HEK293 (cell line): ENCODE measurements at regions not wholly inside any gene's neighbourhood (a gene's known extent, or its start where the extent isn't known, plus 50 kb on each side); places are given as distances from the start of the nearest gene placed in this dataset.

Experiments used
- CTCF ChIA-PET: fragments of 350-600 bp; formaldehyde crosslinking; extraction: SDS; loops from one replicate; lab custom pipeline; 2021; ENCODE audit warnings: antibody characterized with exemption; lab: Yijun Ruan, JAX
- POLR2A ChIA-PET: fragments of 300-600 bp; formaldehyde crosslinking; extraction: SDS; loops from one replicate; lab custom pipeline; 2020; ENCODE audit warnings: antibody characterized with exemption, inconsistent platforms; lab: Yijun Ruan, JAX
- H3K27ac ChIP-seq: fragments of 200-500 bp; sonication (Bioruptor generic); 2 replicates; pipeline ENCODE4 v1.5.1; 2014; ENCODE audit warnings: low read depth, low read length, control low read depth, inconsistent platforms; ENCODE audit errors: extremely low read depth
- H3K36me3 ChIP-seq, 2 experiments: fragments of 200-500 bp in 1 of 2; sonication (Bioruptor generic) in 1 of 2; 1 replicate in 1 of 2; 2 replicates in 1 of 2; pipeline ENCODE4 v1.5.1; 2014 to 2017; ENCODE audit warnings: inconsistent platforms in 2 of 2, low read length in 2 of 2; ENCODE audit not compliant: control insufficient read depth in 2 of 2, insufficient read depth in 1 of 2
- H3K4me1 ChIP-seq: fragments of 200-500 bp; sonication (Bioruptor generic); 2 replicates; pipeline ENCODE4 v1.5.1; 2014; ENCODE audit warnings: mild to moderate bottlenecking, low read length, inconsistent platforms; ENCODE audit not compliant: control insufficient read depth, insufficient read depth
- H3K4me3 ChIP-seq: 2 replicates; pipeline ENCODE4 v1.5.1; 2011; ENCODE audit warnings: low read depth, mild to moderate bottlenecking, control low read depth, low read length, moderate library complexity
- H3K9me3 ChIP-seq: fragments of 200-500 bp; sonication (Bioruptor generic); 2 replicates; pipeline ENCODE4 v1.5.1; 2014; ENCODE audit warnings: low read depth, low read length, inconsistent platforms; ENCODE audit not compliant: control insufficient read depth, insufficient read depth
- GLI4 ChIP-seq: fragments of 450-650 bp; formaldehyde crosslinking; IDR thresholded peaks from 2 replicates; pipeline ENCODE4 v1.5.1; 2016; ENCODE audit warnings: missing biosample characterization, missing genetic modification characterization
- GLIS1 ChIP-seq: fragments of 450-650 bp; formaldehyde crosslinking; IDR thresholded peaks from 2 replicates; pipeline ENCODE4 v1.5.1; 2016; ENCODE audit warnings: missing biosample characterization, missing genetic modification characterization
- MZF1 ChIP-seq: fragments of 450-650 bp; formaldehyde crosslinking; IDR thresholded peaks from 2 replicates; pipeline ENCODE4 v1.5.1; 2017; ENCODE audit warnings: missing biosample characterization, missing genetic modification characterization, borderline replicate concordance
- ZFP3 ChIP-seq: fragments of 450-650 bp; formaldehyde crosslinking; IDR thresholded peaks from 2 replicates; pipeline ENCODE4 v1.5.1; 2016; ENCODE audit warnings: low read depth, missing biosample characterization, missing genetic modification characterization
- ZFP69B ChIP-seq: fragments of 450-650 bp; formaldehyde crosslinking; IDR thresholded peaks from 2 replicates; pipeline ENCODE4 v1.5.1; 2016; ENCODE audit warnings: missing biosample characterization, missing genetic modification characterization
- ZNF133 ChIP-seq: fragments of 450-650 bp; formaldehyde crosslinking; IDR thresholded peaks from 2 replicates; pipeline ENCODE4 v1.5.1; 2016; ENCODE audit warnings: missing biosample characterization, missing genetic modification characterization
- ZNF202 ChIP-seq: fragments of 450-650 bp; formaldehyde crosslinking; IDR thresholded peaks from 2 replicates; pipeline ENCODE4 v1.5.1; 2016; ENCODE audit warnings: missing biosample characterization, missing genetic modification characterization, borderline replicate concordance
- ZNF266 ChIP-seq: fragments of 450-650 bp; formaldehyde crosslinking; IDR thresholded peaks from 2 replicates; pipeline ENCODE4 v1.5.1; 2016; ENCODE audit warnings: missing biosample characterization, missing genetic modification characterization, low read depth
- ZNF366 ChIP-seq: fragments of 450-650 bp; formaldehyde crosslinking; conservative IDR thresholded peaks from 2 replicates; pipeline ENCODE4 v1.5.1; 2016; ENCODE audit warnings: missing biosample characterization, missing genetic modification characterization
- ZNF404 ChIP-seq: fragments of 450-650 bp; formaldehyde crosslinking; IDR thresholded peaks from 2 replicates; pipeline ENCODE4 v1.5.1; 2017; ENCODE audit warnings: missing biosample characterization, missing genetic modification characterization
- ZNF596 ChIP-seq: fragments of 450-650 bp; IDR thresholded peaks from 2 replicates; pipeline ENCODE4 v1.5.0; 2018; ENCODE audit warnings: missing biosample characterization, mild to moderate bottlenecking, missing genetic modification characterization, moderate library complexity
- ZNF664 ChIP-seq: fragments of 450-650 bp; formaldehyde crosslinking; IDR thresholded peaks from 2 replicates; pipeline ENCODE4 v1.5.1; 2016; ENCODE audit warnings: missing biosample characterization, missing genetic modification characterization
- ZNF747 ChIP-seq: fragments of 450-650 bp; formaldehyde crosslinking; IDR thresholded peaks from 2 replicates; pipeline ENCODE4 v1.5.1; 2016; ENCODE audit warnings: missing biosample characterization, missing genetic modification characterization
- ZXDB ChIP-seq: fragments of 450-650 bp; formaldehyde crosslinking; IDR thresholded peaks from 2 replicates; pipeline ENCODE4 v1.5.1; 2016; ENCODE audit warnings: missing biosample characterization, missing genetic modification characterization
- TF ChIP-seq, protein P1 (sequence below): fragments of 450-650 bp; formaldehyde crosslinking; IDR thresholded peaks from 2 replicates; pipeline ENCODE4 v1.5.1; 2016; ENCODE audit warnings: missing biosample characterization, missing genetic modification characterization
- TF ChIP-seq, protein P2 (sequence below): fragments of 450-650 bp; formaldehyde crosslinking; IDR thresholded peaks from 2 replicates; pipeline ENCODE4 v1.5.1; 2017; ENCODE audit warnings: missing biosample characterization, missing genetic modification characterization
- TF ChIP-seq, protein P3 (sequence below): fragments of 450-650 bp; formaldehyde crosslinking; IDR thresholded peaks from 2 replicates; pipeline ENCODE4 v1.5.1; 2016; ENCODE audit warnings: missing biosample characterization, missing genetic modification characterization
- TF ChIP-seq, protein P4 (sequence below): fragments of 450-650 bp; formaldehyde crosslinking; IDR thresholded peaks from 2 replicates; pipeline ENCODE4 v1.5.1; 2016; ENCODE audit warnings: missing biosample characterization, missing genetic modification characterization
- TF ChIP-seq, protein P5 (sequence below): fragments of 450-650 bp; formaldehyde crosslinking; IDR thresholded peaks from 2 replicates; pipeline ENCODE4 v1.5.1; 2016; ENCODE audit warnings: missing biosample characterization, missing genetic modification characterization, borderline replicate concordance
- TF ChIP-seq, protein P6 (sequence below): fragments of 450-650 bp; formaldehyde crosslinking; IDR thresholded peaks from 2 replicates; pipeline ENCODE4 v1.5.1; 2016; ENCODE audit warnings: missing biosample characterization, missing genetic modification characterization

DNA sequence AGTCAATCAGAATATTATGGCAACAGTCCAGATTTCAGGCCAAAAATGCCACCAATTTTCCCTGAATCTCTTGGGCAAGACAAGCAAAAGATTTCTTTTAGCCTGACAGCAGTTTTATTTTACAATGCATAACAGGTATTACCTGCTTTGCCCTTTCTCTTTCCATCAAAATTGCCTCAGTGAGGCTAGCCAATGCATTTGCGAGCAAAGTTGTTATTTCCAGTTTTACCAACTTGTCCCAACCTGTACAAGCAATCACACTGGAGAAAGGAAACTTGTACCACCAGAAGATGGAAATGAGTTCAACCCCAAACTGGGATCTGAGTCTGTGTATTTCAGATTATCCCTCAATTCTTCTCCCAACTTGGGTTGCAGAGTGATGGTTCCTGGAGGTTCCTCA is 279.9 kb upstream of the CDYL start (continued):
- TF ChIP-seq, protein P1, sequence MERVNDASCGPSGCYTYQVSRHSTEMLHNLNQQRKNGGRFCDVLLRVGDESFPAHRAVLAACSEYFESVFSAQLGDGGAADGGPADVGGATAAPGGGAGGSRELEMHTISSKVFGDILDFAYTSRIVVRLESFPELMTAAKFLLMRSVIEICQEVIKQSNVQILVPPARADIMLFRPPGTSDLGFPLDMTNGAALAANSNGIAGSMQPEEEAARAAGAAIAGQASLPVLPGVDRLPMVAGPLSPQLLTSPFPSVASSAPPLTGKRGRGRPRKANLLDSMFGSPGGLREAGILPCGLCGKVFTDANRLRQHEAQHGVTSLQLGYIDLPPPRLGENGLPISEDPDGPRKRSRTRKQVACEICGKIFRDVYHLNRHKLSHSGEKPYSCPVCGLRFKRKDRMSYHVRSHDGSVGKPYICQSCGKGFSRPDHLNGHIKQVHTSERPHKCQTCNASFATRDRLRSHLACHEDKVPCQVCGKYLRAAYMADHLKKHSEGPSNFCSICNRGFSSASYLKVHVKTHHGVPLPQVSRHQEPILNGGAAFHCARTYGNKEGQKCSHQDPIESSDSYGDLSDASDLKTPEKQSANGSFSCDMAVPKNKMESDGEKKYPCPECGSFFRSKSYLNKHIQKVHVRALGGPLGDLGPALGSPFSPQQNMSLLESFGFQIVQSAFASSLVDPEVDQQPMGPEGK (tag by site-specific recombination) = no peak
- TF ChIP-seq ZNF664 (tag by site-specific recombination) = no peak
- TF ChIP-seq, all 188 proteins: peak for 0

DNA sequence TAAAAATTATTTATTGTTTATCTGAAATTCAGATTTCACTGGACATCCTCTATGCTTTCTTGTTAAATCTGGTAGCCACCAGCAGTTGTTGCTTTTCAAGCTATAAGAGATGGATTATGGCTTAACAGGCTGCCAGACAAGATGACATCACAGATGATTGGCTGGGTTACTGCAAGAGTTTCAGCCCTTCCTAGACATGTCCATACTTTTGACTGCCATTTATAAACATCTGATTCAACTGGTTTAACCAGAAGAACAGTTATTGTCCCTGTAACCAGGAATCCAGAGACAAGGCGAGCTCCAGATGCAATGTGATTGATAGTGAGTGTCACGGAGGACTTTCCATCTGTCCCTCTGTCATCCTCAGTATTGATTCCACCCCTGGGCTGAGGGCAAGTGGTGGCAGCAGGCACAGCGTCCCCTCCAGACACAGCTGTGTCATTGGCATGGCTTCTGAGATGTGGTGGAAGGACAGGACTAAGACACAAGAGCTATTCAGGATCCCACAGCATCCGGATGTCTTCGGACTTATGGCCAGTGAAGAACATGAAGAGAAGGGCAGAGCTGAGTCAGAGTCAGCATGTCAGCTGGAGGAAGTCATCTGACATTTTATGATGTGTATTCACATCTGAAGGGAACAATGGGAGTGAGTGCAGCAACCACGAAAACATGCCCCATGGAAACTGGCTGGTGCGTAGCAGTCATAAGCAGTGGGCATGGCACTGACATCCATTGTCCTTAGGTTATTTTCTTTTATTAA is 284.5 kb upstream of the CDYL start:
- Histone ChIP-seq H3K4me1 (no peaks in the 10 kb centered on the region), H3K4me3 (no peak overlapping the region), H3K36me3 (no peaks in the 10 kb centered on the region), H3K27ac (no peak overlapping the region), H3K9me3 (no peaks in the 10 kb centered on the region)
- ChIA-PET CTCF (interaction anchor here (0.6 kb wide), 1 partner anchor 299 kb away, joined by 4 read pairs; no protein-coding TSS in a partner anchor), POLR2A (no interaction called here)
- TF ChIP-seq ZNF747 (tag by site-specific recombination) (no peak), ZXDB (tag by site-specific recombination) (no peak), GLI4 (tag by site-specific recombination) (no peak), ZNF366 (tag by site-specific recombination) (no peak), ZFP3 (no peak), MZF1 (no peak), ZNF133 (no peak)
- TF ChIP-seq, protein P2, sequence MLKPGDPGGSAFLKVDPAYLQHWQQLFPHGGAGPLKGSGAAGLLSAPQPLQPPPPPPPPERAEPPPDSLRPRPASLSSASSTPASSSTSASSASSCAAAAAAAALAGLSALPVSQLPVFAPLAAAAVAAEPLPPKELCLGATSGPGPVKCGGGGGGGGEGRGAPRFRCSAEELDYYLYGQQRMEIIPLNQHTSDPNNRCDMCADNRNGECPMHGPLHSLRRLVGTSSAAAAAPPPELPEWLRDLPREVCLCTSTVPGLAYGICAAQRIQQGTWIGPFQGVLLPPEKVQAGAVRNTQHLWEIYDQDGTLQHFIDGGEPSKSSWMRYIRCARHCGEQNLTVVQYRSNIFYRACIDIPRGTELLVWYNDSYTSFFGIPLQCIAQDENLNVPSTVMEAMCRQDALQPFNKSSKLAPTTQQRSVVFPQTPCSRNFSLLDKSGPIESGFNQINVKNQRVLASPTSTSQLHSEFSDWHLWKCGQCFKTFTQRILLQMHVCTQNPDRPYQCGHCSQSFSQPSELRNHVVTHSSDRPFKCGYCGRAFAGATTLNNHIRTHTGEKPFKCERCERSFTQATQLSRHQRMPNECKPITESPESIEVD = no peak
- TF ChIP-seq, protein P3, sequence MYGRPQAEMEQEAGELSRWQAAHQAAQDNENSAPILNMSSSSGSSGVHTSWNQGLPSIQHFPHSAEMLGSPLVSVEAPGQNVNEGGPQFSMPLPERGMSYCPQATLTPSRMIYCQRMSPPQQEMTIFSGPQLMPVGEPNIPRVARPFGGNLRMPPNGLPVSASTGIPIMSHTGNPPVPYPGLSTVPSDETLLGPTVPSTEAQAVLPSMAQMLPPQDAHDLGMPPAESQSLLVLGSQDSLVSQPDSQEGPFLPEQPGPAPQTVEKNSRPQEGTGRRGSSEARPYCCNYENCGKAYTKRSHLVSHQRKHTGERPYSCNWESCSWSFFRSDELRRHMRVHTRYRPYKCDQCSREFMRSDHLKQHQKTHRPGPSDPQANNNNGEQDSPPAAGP (tag by site-specific recombination) = no peak
- TF ChIP-seq, protein P4, sequence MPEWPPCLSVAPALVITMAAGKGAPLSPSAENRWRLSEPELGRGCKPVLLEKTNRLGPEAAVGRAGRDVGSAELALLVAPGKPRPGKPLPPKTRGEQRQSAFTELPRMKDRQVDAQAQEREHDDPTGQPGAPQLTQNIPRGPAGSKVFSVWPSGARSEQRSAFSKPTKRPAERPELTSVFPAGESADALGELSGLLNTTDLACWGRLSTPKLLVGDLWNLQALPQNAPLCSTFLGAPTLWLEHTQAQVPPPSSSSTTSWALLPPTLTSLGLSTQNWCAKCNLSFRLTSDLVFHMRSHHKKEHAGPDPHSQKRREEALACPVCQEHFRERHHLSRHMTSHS = no peak
- TF ChIP-seq, protein P1 (tag by site-specific recombination) = no peak

DNA sequence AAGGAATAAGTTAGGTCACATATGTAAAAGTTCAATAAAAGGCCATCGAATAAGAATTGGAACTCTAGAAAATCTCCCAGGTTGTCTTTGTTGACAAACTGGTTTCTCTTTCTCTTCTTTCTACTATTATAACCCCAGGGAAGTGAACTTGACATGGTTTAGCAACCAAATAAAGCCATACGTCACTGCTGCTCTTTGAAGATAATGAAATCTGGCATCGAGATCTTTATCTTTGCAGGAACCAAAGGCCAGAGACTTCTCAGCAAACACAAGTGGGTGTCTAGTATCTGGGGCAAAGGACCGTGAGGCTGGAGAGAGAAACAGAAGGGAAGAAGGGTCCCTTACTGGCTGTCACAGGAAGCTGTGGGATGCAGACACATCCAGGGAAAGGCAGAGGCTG is 286.7 kb upstream of the CDYL start:
- Histone ChIP-seq H3K9me3 (no peaks in the 10 kb centered on the region), H3K36me3 (no peaks in the 10 kb centered on the region), H3K27ac (no peak overlapping the region), H3K4me3 (no peak overlapping the region), H3K4me1 (no peaks in the 10 kb centered on the region)
- POLR2A ChIA-PET = no interaction called here
- CTCF ChIA-PET = no interaction called here
- TF ChIP-seq ZFP69B (tag by site-specific recombination) (no peak), MZF1 (no peak), ZNF404 (no peak), ZNF202 (no peak), GLIS1 (tag by site-specific recombination) (no peak), ZNF596 (tag by site-specific recombination) (no peak), ZNF266 (tag by site-specific recombination) (no peak)
- TF ChIP-seq, protein P5, sequence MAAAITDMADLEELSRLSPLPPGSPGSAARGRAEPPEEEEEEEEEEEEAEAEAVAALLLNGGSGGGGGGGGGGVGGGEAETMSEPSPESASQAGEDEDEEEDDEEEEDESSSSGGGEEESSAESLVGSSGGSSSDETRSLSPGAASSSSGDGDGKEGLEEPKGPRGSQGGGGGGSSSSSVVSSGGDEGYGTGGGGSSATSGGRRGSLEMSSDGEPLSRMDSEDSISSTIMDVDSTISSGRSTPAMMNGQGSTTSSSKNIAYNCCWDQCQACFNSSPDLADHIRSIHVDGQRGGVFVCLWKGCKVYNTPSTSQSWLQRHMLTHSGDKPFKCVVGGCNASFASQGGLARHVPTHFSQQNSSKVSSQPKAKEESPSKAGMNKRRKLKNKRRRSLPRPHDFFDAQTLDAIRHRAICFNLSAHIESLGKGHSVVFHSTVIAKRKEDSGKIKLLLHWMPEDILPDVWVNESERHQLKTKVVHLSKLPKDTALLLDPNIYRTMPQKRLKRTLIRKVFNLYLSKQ (tag by site-specific recombination) = no peak
- TF ChIP-seq, protein P6, sequence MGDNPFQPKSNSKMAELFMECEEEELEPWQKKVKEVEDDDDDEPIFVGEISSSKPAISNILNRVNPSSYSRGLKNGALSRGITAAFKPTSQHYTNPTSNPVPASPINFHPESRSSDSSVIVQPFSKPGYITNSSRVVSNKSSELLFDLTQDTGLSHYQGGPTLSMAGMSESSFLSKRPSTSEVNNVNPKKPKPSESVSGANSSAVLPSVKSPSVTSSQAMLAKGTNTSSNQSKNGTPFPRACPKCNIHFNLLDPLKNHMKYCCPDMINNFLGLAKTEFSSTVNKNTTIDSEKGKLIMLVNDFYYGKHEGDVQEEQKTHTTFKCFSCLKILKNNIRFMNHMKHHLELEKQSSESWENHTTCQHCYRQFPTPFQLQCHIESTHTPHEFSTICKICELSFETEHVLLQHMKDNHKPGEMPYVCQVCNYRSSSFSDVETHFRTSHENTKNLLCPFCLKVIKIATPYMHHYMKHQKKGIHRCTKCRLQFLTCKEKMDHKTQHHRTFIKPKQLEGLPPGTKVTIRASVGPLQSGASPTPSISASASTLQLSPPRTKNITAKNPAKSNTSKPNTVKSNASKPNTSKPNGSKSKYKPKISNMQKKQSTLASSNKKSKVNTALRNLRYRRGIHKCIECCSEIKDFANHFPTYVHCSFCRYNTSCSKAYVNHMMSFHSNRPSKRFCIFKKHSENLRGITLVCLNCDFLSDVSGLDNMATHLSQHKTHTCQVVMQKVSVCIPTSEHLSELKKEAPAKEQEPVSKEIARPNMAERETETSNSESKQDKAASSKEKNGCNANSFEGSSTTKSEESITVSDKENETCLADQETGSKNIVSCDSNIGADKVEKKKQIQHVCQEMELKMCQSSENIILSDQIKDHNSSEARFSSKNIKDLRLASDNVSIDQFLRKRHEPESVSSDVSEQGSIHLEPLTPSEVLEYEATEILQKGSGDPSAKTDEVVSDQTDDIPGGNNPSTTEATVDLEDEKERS (tag by site-specific recombination) = no peak
